Neutrophil (primary cell): ENCODE measurements at regions not wholly inside any gene's neighbourhood (a gene's known extent, or its start where the extent isn't known, plus 50 kb on each side); places are given as distances from the start of the nearest gene placed in this dataset.

ENCODE experiments used
- H3K27ac ChIP-seq: fragments of 200-600 bp; sonication (generic); 2 replicates; pipeline ENCODE4 v1.5.1; 2016; ENCODE audit warnings: mild to moderate bottlenecking, moderate library complexity
- H3K27me3 ChIP-seq: fragments of 200-600 bp; sonication (generic); 2 replicates; pipeline ENCODE4 v1.6.0; 2016; ENCODE audit warnings: mild to moderate bottlenecking
- H3K36me3 ChIP-seq: fragments of 200-600 bp; sonication (generic); 2 replicates; pipeline ENCODE4 v1.5.1; 2017
- H3K4me1 ChIP-seq, 2 experiments: fragments of 200-600 bp in 1 of 2; sonication (generic) in 1 of 2; 1 replicate in 1 of 2; 2 replicates in 1 of 2; pipeline versions ENCODE4 v1.5.1 to v1.6.1; 2013 to 2016; ENCODE audit warnings: low read depth in 1 of 2, low read length in 1 of 2, mild to moderate bottlenecking in 1 of 2, moderate library complexity in 1 of 2; ENCODE audit not compliant: control insufficient read depth in 1 of 2, insufficient read depth in 1 of 2
- H3K4me3 ChIP-seq, 2 experiments: fragments of 200-600 bp in 1 of 2; sonication (generic) in 1 of 2; 1 replicate in 1 of 2; 2 replicates in 1 of 2; pipeline ENCODE4 v1.5.1; 2013 to 2016; ENCODE audit warnings: low read depth in 1 of 2, low read length in 1 of 2, mild to moderate bottlenecking in 1 of 2, moderate library complexity in 1 of 2
- H3K9me3 ChIP-seq: fragments of 200-600 bp; sonication (generic); 2 replicates; pipeline ENCODE4 v1.5.1; 2016
- CTCF ChIP-seq: fragments of 200-600 bp; sonication (generic); IDR thresholded peaks from 2 replicates; pipeline ENCODE4 v1.5.1; 2016; ENCODE audit warnings: antibody characterized with exemption

- no peak overlapping the region for H3K4me3 ChIP-seq
- no peaks in the 10 kb centered on the region for H3K36me3 ChIP-seq
- peaks cover 7% of the 10 kb centered on the region for H3K9me3 ChIP-seq
- H3K27ac ChIP-seq: no peak overlapping the region
- peaks cover 19% of the 10 kb centered on the region for H3K27me3 ChIP-seq
- no peaks in the 10 kb centered on the region for H3K4me1 ChIP-seq
- TF ChIP-seq CTCF: no peak
These were observed 80.6 kb upstream of the CST7 start for GRCh38 chr20:24868396-24868927.

- peaks cover 7% of the 10 kb centered on the region for H3K9me3 ChIP-seq
- peaks cover 24% of the 10 kb centered on the region for H3K27me3 ChIP-seq
- no peak overlapping the region for H3K4me3 ChIP-seq
- TF ChIP-seq CTCF: no peak
- H3K27ac ChIP-seq: no peak overlapping the region
- no peaks in the 10 kb centered on the region for H3K36me3 ChIP-seq
- H3K4me1 ChIP-seq: no peaks in the 10 kb centered on the region
These were observed 80.1 kb upstream of the CST7 start for GRCh38 chr20:24868959-24869358.

- no peaks in the 10 kb centered on the region for H3K9me3 ChIP-seq
- no peak overlapping the region for H3K27ac ChIP-seq
- no peaks in the 10 kb centered on the region for H3K4me1 ChIP-seq
- no peak overlapping the region for H3K4me3 ChIP-seq
- no peak for TF ChIP-seq CTCF
- peaks cover 24% of the 10 kb centered on the region for H3K27me3 ChIP-seq
- no peaks in the 10 kb centered on the region for H3K36me3 ChIP-seq
These were observed 79.0 kb upstream of the CST7 start for GRCh38 chr20:24870057-24870456.

GRCh38 chr20:24870881-24871280, 78.2 kb upstream of the CST7 start:
- no peak for TF ChIP-seq CTCF
- H3K36me3 ChIP-seq: no peaks in the 10 kb centered on the region
- peaks cover 24% of the 10 kb centered on the region for H3K27me3 ChIP-seq
- no peaks in the 10 kb centered on the region for H3K9me3 ChIP-seq
- no peak overlapping the region for H3K27ac ChIP-seq
- no peaks in the 10 kb centered on the region for H3K4me1 ChIP-seq
- no peak overlapping the region for H3K4me3 ChIP-seq

- Histone ChIP-seq H3K9me3 (no peaks in the 10 kb centered on the region), H3K27me3 (peaks cover 24% of the 10 kb centered on the region), H3K27ac (no peak overlapping the region), H3K4me1 (no peaks in the 10 kb centered on the region), H3K36me3 (no peaks in the 10 kb centered on the region), H3K4me3 (no peak overlapping the region)
- no peak for TF ChIP-seq CTCF
These were observed 77.4 kb upstream of the CST7 start for GRCh38 chr20:24871480-24872213.
